ENCODE measurements at regions not wholly inside any gene's neighbourhood (a gene's known extent, or its start where the extent isn't known, plus 50 kb on each side); places are given as distances from the start of the nearest gene placed in this dataset.

DNA sequence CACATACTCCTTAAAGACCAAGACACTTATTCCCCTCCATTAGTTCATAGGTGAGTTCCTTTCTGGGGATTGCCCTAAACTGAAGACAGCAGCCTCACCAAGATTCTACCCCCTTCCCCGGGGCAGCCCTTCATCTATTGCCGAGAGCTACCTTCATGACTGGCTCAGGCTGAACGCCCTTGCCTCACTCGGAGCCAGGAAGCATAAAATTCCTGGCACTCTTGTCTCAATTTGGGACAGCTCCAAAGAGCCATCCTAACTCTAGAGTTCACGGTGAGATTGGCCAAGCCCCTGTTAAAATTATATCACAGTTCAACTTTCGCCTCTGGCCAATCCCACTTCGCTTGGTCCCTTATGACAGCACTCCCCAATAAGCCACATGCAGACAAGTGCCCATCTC lies 113.0 kb upstream of the PROX1 start:
- Histone ChIP-seq H3K9ac (no peak overlapping the region), H2AFZ (ENCODE audit: low read depth) (no peak overlapping the region), H3K4me3 (IDR thresholded peaks at IDR 0.05; ENCODE audit: insufficient read depth, low read depth, low read length) (no peak overlapping the region), H3K27me3 (ENCODE audit: insufficient read depth, low read depth) (no peaks in the 10 kb centered on the region), H4K20me1 (ENCODE audit: insufficient read depth) (no peaks in the 10 kb centered on the region), H3K4me1 (ENCODE audit: low read depth, poor library complexity, severe bottlenecking) (no peaks in the 10 kb centered on the region), H3K4me2 (no peak overlapping the region), H3K79me2 (ENCODE audit: insufficient read depth, low read depth) (no peaks in the 10 kb centered on the region), H3K36me3 (ENCODE audit: insufficient read depth) (no peaks in the 10 kb centered on the region), H3K27ac (no peak overlapping the region)
- TF ChIP-seq, protein P1, sequence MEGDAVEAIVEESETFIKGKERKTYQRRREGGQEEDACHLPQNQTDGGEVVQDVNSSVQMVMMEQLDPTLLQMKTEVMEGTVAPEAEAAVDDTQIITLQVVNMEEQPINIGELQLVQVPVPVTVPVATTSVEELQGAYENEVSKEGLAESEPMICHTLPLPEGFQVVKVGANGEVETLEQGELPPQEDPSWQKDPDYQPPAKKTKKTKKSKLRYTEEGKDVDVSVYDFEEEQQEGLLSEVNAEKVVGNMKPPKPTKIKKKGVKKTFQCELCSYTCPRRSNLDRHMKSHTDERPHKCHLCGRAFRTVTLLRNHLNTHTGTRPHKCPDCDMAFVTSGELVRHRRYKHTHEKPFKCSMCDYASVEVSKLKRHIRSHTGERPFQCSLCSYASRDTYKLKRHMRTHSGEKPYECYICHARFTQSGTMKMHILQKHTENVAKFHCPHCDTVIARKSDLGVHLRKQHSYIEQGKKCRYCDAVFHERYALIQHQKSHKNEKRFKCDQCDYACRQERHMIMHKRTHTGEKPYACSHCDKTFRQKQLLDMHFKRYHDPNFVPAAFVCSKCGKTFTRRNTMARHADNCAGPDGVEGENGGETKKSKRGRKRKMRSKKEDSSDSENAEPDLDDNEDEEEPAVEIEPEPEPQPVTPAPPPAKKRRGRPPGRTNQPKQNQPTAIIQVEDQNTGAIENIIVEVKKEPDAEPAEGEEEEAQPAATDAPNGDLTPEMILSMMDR (conservative IDR thresholded peaks at IDR 0.05; ENCODE audit: low read depth, low read length) = no peak

DNA sequence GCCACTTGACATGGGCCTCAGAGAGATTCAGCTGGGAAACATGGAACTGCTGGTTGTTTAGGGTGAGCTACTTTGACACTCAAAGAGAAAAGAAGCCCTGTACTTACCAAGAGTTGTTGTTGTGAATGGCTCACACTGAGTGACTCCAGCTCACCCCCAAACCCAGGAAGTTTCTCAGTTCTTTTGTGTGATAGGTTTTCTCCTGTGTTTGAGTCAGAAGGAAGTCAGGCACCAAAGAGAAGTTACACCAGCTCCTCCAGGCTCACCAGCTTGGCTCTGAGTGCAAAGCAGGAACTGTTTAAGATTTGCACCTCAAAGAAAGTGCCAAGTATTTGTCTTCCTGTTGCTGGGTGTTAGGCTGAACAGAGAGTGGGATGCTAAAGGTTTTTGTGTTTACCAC lies 111.2 kb upstream of the PROX1 start:
- H3K36me3 ChIP-seq (ENCODE audit: insufficient read depth) = no peaks in the 10 kb centered on the region
- no peak overlapping the region for H2AFZ ChIP-seq (ENCODE audit: low read depth)
- TF ChIP-seq, protein P1 (conservative IDR thresholded peaks at IDR 0.05; ENCODE audit: low read depth, low read length) = no peak
- no peaks in the 10 kb centered on the region for H4K20me1 ChIP-seq (ENCODE audit: insufficient read depth)
- no peak overlapping the region for H3K27ac ChIP-seq
- no peaks in the 10 kb centered on the region for H3K79me2 ChIP-seq (ENCODE audit: insufficient read depth, low read depth)
- H3K4me1 ChIP-seq (ENCODE audit: low read depth, poor library complexity, severe bottlenecking) = no peaks in the 10 kb centered on the region
- H3K9ac ChIP-seq = no peak overlapping the region
- no peak overlapping the region for H3K4me2 ChIP-seq
- no peaks in the 10 kb centered on the region for H3K27me3 ChIP-seq (ENCODE audit: insufficient read depth, low read depth)
- H3K4me3 ChIP-seq (IDR thresholded peaks at IDR 0.05; ENCODE audit: insufficient read depth, low read depth, low read length) = no peak overlapping the region

DNA sequence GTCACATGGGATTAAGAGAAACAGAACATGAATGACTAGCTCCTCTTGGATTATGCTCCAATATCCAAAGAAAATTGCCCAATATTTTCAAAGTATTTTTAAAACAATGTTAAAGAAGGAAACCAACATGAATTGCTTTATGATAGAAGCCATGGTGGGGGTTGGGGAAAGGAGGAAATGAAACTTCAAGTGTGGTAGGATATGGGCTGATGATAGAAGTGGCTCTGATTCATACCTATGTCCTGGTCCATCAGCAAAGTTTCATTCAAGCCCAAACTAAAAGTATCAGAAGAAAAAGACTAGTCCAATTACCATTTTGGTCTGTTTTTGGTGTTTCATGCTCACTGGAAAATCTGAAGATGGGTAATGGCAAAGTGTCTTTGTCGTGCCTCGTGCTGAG lies 104.2 kb upstream of the PROX1 start:
- Histone ChIP-seq H3K27me3 (ENCODE audit: insufficient read depth, low read depth) (no peaks in the 10 kb centered on the region), H2AFZ (ENCODE audit: low read depth) (no peak overlapping the region)

DNA sequence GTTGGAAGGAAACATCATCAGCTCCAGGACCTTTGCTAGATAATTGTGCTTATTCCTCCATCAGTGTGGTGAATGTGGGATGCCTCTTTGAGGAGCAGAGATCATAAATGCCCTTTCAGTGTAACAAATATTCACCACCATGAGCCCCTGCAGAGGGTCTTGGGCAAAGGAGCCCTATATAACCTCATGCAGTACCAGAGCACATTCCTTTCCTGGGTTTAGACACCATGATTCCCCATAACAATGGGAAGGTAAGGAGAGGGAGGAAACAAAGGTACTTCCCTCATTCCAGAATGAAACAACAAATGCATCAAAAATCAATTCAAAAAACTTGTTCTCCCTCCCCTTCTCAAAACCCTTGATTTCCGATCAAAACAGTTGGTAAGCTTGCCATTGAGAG lies 103.4 kb upstream of the PROX1 start:
- no peaks in the 10 kb centered on the region for H3K79me2 ChIP-seq (ENCODE audit: insufficient read depth, low read depth)
- H3K27me3 ChIP-seq (ENCODE audit: insufficient read depth, low read depth) = no peaks in the 10 kb centered on the region
- H3K36me3 ChIP-seq (ENCODE audit: insufficient read depth) = no peaks in the 10 kb centered on the region
- no peak overlapping the region for H2AFZ ChIP-seq (ENCODE audit: low read depth)
- H3K4me2 ChIP-seq = no peak overlapping the region
- no peak overlapping the region for H3K9ac ChIP-seq
- TF ChIP-seq, protein P1 (conservative IDR thresholded peaks at IDR 0.05; ENCODE audit: low read depth, low read length) = no peak
- H4K20me1 ChIP-seq (ENCODE audit: insufficient read depth) = no peaks in the 10 kb centered on the region
- no peaks in the 10 kb centered on the region for H3K4me1 ChIP-seq (ENCODE audit: low read depth, poor library complexity, severe bottlenecking)
- no peak overlapping the region for H3K27ac ChIP-seq
- no peak overlapping the region for H3K4me3 ChIP-seq (IDR thresholded peaks at IDR 0.05; ENCODE audit: insufficient read depth, low read depth, low read length)

More for the DNA sequence above, 104.2 kb upstream of the PROX1 start:
- Histone ChIP-seq H3K27ac (no peak overlapping the region), H3K4me3 (IDR thresholded peaks at IDR 0.05; ENCODE audit: insufficient read depth, low read depth, low read length) (no peak overlapping the region), H3K4me2 (no peak overlapping the region), H3K9ac (no peak overlapping the region), H4K20me1 (ENCODE audit: insufficient read depth) (no peaks in the 10 kb centered on the region), H3K79me2 (ENCODE audit: insufficient read depth, low read depth) (no peaks in the 10 kb centered on the region), H3K4me1 (ENCODE audit: low read depth, poor library complexity, severe bottlenecking) (no peaks in the 10 kb centered on the region), H3K36me3 (ENCODE audit: insufficient read depth) (no peaks in the 10 kb centered on the region)
- TF ChIP-seq, protein P1 (conservative IDR thresholded peaks at IDR 0.05; ENCODE audit: low read depth, low read length) = no peak

Measured in KMS-11 (cell line).